OCI-M2 (cell line): ENCODE measurements at regions not wholly inside any gene's neighbourhood (a gene's known extent, or its start where the extent isn't known, plus 50 kb on each side); places are given as distances from the start of the nearest gene placed in this dataset.
A peak's percentile ranks its signal among the peaks of the same experiment; 100 is the strongest.
"Not testable (repeated sequence)": the region's sequence is repeated elsewhere in the genome, so short reads cannot be mapped to it uniquely, and the experiment has no call there.

ENCODE experiments used
- DNase-seq: peaks from one replicate; lab custom pipeline; 2025; ENCODE audit not compliant: unreplicated experiment; lab: John Stamatoyannopoulos, UW

GRCh38 chr14:53236708-53237107 lies 83.6 kb upstream of the DDHD1 start:
- DNase-seq: no peak

- no peak for DNase-seq
Observed at GRCh38 chr14:53231171-53231570, 78.0 kb upstream of the DDHD1 start.

GRCh38 chr14:53228966-53229365 lies 75.8 kb upstream of the DDHD1 start:
- DNase-seq: no peak

GRCh38 chr14:53227154-53227718 lies 74.1 kb upstream of the DDHD1 start:
- no peak for DNase-seq

- no peak for DNase-seq
Observed at GRCh38 chr14:53226553-53226952, 73.4 kb upstream of the DDHD1 start.

- no peak for DNase-seq
Observed at GRCh38 chr14:53220914-53221313, 67.8 kb upstream of the DDHD1 start.

GRCh38 chr14:53218161-53218560 lies 65.0 kb upstream of the DDHD1 start:
- DNase-seq: no peak

GRCh38 chr14:53217316-53217994 lies 64.3 kb upstream of the DDHD1 start:
- peak; percentile 67 for DNase-seq

GRCh38 chr14:53216955-53217315 lies 63.8 kb upstream of the DDHD1 start:
- not testable (repeated sequence) for DNase-seq

GRCh38 chr14:53216478-53216877 lies 63.4 kb upstream of the DDHD1 start:
- not testable (repeated sequence) for DNase-seq

- DNase-seq: no peak
Observed at GRCh38 chr14:53215101-53215500, 62.0 kb upstream of the DDHD1 start.

GRCh38 chr14:53214384-53214783 lies 61.3 kb upstream of the DDHD1 start:
- no peak for DNase-seq

- no peak for DNase-seq
Observed at GRCh38 chr14:53213761-53214160, 60.6 kb upstream of the DDHD1 start.

GRCh38 chr14:53209370-53209769 lies 56.2 kb upstream of the DDHD1 start:
- no peak for DNase-seq
